ENCODE measurements at regions not wholly inside any gene's neighbourhood (a gene's known extent, or its start where the extent isn't known, plus 50 kb on each side); places are given as distances from the start of the nearest gene placed in this dataset.

DNA sequence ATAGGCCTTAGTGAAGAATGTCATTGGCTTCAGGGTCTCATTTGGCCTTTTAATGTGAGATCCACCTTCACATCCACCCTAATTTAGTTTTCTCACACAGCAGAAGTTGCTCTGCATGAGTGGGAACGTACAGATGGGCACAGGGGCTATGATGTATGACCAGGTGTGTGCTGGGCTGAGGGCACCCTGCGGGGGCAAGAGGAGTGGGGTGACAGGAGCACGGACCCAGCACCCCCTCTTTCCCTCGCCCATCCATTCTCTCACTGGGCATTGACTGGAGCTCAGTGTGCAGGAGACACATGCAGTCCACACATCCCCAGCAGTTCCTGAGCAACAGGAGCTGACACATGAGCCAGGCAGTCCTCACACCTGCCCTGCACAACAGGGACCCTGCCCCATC is 95.1 kb upstream of the PPP2R2D start:
- TF ChIP-seq, protein P1, sequence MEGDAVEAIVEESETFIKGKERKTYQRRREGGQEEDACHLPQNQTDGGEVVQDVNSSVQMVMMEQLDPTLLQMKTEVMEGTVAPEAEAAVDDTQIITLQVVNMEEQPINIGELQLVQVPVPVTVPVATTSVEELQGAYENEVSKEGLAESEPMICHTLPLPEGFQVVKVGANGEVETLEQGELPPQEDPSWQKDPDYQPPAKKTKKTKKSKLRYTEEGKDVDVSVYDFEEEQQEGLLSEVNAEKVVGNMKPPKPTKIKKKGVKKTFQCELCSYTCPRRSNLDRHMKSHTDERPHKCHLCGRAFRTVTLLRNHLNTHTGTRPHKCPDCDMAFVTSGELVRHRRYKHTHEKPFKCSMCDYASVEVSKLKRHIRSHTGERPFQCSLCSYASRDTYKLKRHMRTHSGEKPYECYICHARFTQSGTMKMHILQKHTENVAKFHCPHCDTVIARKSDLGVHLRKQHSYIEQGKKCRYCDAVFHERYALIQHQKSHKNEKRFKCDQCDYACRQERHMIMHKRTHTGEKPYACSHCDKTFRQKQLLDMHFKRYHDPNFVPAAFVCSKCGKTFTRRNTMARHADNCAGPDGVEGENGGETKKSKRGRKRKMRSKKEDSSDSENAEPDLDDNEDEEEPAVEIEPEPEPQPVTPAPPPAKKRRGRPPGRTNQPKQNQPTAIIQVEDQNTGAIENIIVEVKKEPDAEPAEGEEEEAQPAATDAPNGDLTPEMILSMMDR (conservative IDR thresholded peaks at IDR 0.05; ENCODE audit: low read depth, low read length), result no peak
- TF ChIP-seq EZH2 (IDR thresholded peaks at IDR 0.05; ENCODE audit: low read length, unreplicated experiment) (no peak), EZH2phosphoT487 (IDR thresholded peaks at IDR 0.05; ENCODE audit: borderline replicate concordance, low read length) (no peak)
